Stimulated activated CD4-positive, alpha-beta T cell treated with anti-CD3 and anti-CD28 coated beads, Interleukin-1b, Interleukin-23, amount 100 ng/mL, for 24 hours (primary cell): ENCODE measurements at regions not wholly inside any gene's neighbourhood (a gene's known extent, or its start where the extent isn't known, plus 50 kb on each side); places are given as distances from the start of the nearest gene placed in this dataset.
"Not testable (repeated sequence)": the region's sequence is repeated elsewhere in the genome, so short reads cannot be mapped to it uniquely, and the experiment has no call there.

Experiments
- DNase-seq, 4 experiments: peaks; one replicate each; pipeline ENCODE4 v3.0.0-alpha.2; 2020; ENCODE audit warnings: low read depth in 4 of 4, low spot score in 1 of 4

GRCh38 chr3:162610261-162610660 is 1113.7 kb downstream of the OTOL1 start:
- DNase-seq: no peak

DNA sequence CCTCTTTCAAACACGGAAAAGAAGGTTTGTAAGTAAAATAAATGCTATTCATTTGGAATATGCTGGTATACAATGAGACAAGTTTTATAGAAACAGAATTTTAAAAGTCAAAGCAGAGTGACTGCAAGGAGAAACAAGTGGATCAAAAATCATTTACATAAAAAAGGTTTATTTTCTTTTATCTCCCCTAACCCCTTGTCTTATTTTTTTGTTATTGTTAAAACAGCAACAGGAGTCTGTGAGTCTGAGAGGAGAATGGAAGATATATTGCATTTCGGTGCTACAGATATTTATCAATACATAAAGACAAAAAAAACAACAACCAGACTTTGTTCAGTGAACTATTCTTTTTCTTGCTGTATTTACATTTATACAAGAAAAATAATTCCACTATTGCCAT is 1116.4 kb downstream of the OTOL1 start:
- DNase-seq: no peak

- DNase-seq: no peak
These were observed 1129.6 kb downstream of the OTOL1 start for GRCh38 chr3:162626172-162626571.

DNA sequence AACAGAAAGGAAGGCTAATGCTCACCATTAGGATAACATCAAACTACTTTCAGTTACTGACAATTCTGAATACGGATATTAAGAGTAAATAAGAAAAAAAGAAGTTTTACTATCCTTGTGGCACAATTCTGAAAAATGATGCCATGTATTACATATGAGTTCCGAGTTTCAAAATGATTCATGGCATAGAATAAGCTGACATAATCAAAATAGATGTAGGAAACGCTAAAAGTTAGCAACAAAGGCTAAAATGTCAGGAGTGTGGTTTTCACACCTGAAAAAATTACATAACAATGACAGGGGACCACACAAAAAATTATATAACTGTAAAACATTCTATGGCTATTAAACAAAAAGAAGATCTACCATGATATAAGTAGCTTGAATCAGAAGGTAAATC is 1131.9 kb downstream of the OTOL1 start:
- no peak for DNase-seq

DNA sequence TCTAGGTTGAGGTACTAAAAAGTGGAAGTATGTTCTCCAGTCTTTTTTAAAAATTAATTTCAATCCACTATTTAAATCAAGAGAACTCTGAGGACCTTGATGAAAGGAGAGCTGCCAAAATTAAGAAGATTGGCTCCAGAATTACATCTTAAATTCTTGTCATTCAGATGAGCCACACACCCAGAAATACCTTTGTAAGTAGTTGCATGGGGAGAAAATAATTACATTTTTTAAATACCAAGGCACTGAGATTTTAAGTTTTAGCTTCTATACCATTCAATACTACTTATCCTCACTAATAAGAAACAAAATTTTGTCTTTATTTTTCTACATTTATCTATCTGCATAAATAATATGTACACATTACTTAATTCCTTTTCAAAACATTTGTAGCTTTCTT is 1132.8 kb downstream of the OTOL1 start:
- no peak for DNase-seq

DNA sequence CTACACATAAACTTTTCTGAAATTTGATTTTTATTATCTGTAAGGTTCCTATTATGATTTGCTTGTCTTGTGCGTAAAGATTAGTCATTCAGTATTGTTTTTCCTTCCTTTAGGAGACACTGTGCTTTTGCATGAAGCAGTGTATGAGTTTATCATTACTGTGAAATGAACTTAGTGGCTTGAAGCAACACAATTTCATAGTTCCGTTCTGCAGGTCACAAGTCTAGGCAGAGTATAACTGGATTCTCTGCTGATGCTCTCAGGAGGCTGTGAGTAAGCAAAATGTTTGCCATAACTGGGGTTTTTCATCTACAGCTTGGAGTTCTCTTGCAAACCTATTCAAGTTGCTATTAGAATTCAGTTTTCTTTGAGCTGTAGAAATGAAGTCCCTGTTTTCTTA is 1136.1 kb downstream of the OTOL1 start:
- DNase-seq: no peak

DNA sequence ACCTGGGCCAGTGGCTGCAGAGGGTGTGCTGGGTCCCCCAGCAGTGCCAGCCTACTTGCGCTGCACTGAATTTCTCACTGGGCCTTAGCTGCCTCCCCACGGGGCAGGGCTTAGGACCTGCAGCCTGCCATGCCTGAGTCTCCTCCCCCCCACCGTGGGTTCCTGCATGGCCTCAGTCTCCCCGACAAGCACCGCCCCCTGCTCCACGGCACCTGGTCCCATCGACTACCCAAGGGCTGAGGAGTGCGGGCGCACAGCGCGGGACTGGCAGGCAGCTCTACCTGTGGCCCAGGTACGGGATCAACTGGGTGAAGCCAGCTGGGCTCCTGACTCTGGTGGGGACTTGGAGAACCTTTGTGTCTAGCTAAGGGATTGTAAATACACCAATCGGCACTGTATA is 1143.6 kb downstream of the OTOL1 start:
- not testable (repeated sequence) for DNase-seq

DNA sequence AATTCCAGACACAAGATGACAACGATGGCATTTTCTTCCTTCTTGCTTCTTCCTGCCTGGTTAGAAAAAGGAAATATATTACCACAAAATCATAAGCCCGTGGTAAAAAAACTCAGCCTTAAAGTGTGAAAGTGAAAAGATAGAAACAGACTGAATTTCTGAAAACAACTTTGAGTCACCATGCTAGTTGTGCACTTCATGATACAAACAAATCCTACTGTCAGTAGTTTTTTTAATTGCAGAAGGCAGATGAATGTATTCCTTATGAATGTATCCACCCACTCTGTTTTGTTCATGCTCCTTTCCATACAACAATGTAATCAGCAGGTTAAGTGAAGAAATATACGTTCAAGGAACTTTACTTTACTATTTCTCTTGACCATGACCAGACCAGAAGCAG is 1144.7 kb downstream of the OTOL1 start:
- DNase-seq: no peak

DNA sequence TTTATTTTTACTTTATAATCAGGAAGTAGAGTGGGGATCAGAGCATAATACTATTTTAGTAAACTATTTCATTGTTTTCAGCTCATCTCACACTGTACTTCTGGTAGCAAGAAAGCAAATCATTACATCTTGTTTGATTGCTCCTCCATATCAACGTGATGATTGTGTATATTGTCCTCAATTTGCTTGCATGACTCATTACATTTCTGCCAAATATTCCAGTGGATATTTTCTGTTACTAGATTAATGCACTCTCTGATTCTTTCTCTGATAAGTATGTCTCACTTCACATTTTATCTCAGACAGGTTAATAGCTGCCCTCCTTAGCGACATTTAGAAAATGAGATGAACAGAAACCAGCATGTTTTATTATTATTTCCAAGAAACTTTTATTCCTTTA is 1145.3 kb downstream of the OTOL1 start:
- DNase-seq: no peak

- DNase-seq: no peak
These were observed 1146.6 kb downstream of the OTOL1 start for GRCh38 chr3:162643245-162643644.

GRCh38 chr3:162647321-162647720 is 1150.7 kb downstream of the OTOL1 start:
- DNase-seq: no peak

DNA sequence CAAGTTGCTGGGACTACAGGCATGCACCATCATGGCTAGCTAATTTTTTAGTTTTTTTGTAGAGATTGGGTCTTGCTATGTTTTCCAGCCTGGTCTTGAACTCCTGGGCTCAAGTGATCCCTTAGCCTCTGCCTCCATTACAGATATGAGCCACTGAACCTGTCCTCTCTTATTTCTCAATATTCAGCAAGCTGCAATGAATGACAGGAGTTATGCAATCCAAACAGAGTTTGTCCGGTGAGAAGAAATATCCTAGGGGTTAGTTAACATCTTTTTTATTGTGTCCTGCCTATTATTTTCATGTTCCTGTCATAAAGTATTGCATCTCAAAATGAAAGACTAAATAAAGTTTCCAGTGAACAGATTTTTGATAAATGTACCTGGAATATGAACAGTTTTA is 1161.4 kb downstream of the OTOL1 start:
- DNase-seq: no peak

DNA sequence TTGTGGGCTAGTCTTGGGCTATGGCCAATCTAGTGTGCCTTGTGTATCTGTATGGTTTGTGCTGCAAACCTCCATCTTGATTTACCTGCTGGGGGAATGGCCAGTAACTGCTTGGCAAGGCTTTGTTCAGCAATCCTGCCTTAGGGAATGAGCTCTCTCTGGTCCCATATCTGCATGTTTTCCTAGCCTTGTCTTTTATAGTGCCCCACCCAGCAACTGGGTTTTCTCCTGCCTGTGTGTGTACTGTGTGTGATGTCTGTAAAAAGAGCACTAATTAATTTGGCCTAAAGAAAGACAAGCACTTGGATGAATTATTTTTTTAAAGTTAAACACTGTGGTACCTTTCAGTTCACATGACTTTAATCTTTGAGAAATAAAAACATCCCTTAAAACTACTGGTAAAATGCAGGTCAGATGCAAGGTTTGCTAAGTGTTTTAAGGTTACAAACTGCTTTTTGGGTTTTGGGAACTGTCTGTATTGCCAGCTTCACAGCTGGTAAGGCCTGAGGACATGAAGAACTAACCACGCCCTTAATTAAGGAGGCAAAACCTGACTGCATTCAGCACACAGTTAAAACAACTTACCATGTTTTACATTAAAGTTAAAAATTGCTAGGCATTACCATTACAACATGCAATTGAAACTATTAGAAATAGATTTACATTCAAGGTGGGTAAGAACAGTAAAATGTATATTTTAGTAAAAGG is 1169.2 kb downstream of the OTOL1 start:
- DNase-seq: no peak

GRCh38 chr3:162666835-162667234 is 1170.2 kb downstream of the OTOL1 start:
- DNase-seq: no peak

DNA sequence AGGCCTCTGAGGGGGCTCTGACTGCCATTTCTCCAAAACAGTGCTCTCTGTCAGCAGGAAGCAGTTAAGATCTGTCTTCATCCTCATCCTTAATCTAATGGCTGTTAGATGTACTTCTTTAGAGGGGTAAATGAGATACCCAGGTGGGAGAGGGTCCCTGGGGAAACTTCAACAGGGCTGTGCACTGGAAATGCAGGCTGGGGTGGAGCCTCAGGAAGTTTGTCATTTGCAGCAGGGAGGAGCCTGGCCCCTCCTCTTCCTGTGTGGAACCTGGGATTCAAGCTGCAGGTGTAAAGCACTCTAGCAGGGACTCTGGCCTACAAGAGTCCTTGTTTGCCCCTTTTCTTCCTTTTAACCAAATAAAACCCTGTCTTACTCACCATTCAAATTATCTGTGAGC is 1173.6 kb downstream of the OTOL1 start:
- DNase-seq: no peak

- no peak for DNase-seq
These were observed 1180.9 kb downstream of the OTOL1 start for GRCh38 chr3:162677475-162677874.

DNA sequence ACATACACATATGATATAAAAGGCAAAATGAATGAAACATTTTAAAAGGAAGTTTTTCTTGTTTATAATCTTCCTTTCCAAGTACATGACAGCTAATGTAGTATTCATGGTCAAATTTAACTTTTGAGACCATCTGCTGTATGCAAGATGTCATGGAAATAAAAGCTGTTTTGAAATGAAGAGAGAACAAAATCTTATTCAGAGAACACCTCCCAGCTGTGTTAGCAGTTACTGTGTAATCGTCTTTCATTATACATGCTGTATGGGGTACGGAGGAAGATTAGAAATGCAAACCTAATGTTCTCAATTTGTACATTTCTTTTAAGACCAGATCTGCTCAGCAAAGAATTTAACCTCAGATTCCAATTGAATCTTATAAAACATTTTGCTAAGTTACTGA is 1182.3 kb downstream of the OTOL1 start:
- no peak for DNase-seq

- DNase-seq: no peak
These were observed 1187.7 kb downstream of the OTOL1 start for GRCh38 chr3:162684260-162684659.

GRCh38 chr3:162699291-162699690 is 1202.7 kb downstream of the OTOL1 start:
- no peak for DNase-seq

DNA sequence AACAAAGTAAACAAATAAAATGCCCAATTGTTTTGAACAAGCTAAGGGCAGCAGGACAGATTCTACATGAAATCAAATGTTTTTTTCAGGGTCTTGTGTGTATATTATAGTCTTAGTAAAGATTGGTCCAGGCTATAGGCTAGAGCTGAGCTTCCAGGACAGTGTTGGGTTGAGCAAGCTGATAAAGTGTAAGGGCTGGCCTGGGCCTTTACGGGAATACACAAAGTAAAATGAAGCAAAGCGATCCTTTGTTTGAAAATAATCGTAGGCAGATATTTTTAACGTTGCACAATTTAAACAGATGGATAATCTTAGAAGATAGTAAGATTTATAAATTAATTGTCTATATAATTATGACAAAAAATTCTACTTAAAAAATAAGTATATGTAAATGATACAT is 1204.6 kb downstream of the OTOL1 start:
- no peak for DNase-seq

DNA sequence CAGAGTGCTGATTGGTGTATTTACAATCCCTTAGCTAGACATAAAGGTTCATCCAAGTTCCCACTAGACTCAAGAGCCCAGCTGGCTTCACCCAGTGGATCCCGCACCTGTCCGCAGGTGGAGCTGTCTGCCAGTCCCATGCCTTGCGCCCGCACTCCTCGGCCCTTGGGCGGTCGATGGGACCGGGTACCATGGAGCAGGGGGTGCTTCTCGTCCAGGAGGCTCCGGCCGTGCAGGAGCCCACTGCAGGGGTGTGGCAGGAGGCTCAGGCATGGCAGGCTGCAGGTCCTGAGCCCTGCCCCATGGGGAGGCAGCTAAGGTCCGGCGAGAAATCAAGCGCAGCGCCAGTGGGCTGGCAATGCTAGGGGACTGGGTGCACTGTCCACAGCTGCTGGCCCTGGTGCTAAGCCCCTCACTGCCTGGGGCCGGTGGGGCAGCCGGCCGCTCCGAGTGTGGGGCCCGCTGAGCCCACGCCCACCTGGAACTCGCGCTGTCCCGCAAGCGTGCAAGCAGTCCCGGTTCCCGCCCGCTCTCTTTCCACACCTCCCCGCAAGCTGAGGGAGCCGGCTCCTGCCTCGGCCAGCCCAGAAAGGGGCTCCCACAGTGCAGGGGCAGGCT is 1206.3 kb downstream of the OTOL1 start:
- no peak for DNase-seq

DNA sequence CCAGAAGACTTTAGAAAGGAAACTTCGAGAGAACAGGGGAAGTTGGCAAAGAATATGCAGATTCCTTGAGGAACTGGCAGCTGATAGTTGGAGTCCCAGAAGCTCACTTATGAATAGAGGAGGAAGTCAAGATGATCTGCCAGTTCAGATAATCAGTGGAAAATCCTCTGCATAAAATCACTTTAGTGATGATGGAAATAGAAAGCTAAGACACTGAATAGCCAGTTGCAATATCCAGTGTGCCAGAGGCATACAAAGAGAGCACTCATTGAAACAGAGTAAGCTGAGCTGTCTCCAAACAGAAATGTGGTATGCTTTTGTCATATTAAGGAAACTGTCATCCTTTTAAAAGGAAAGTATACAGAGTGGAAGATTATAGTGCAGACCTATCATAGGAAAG is 1207.6 kb downstream of the OTOL1 start:
- no peak for DNase-seq

DNA sequence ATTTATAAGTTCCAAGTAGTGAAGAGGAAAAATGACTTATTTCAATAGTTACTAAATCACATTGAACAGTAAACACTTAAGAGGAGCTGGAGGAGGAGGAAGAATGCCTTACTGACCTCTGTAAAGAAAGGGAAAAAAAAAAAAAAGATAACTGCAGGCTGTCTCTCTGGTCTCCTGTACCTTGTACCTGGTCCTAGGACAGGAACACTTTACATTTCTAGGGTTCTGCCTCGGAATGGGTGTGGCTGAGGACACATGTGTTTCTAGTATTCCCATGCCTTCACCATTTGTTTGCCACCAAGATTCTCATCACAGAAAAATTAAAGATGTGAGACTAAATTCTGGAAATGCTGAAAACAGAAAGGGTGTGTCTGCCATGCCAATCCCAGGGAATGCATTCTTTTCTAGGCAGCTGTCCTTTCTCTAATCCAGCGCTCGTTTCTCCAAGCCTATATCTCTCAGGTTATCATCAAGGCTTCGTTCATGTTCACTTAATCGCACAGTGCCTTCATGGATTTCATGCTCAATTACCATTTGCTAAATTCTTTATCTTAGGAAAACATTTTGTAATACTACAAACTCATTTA is 1208.3 kb downstream of the OTOL1 start:
- no peak for DNase-seq
